ENCODE measurements at regions not wholly inside any gene's neighbourhood (a gene's known extent, or its start where the extent isn't known, plus 50 kb on each side); places are given as distances from the start of the nearest gene placed in this dataset.
"Not testable (repeated sequence)": the region's sequence is repeated elsewhere in the genome, so short reads cannot be mapped to it uniquely, and the experiment has no call there.

GRCh38 chr3:5774337-5774736, 586.8 kb downstream of the EDEM1 start:
- in situ Hi-C loops (cut with MboI; ENCODE audit: low sequenced_read_pairs), result no loop called here

GRCh38 chr3:5775100-5775499, 587.6 kb downstream of the EDEM1 start:
- in situ Hi-C loops (cut with MboI; ENCODE audit: low sequenced_read_pairs), result not testable (repeated sequence)

- in situ Hi-C loops (cut with MboI; ENCODE audit: low sequenced_read_pairs), result no loop called here
Measured at GRCh38 chr3:5784690-5785089, 597.2 kb downstream of the EDEM1 start.

- in situ Hi-C loops (cut with MboI; ENCODE audit: low sequenced_read_pairs), result no loop called here
Measured at GRCh38 chr3:5787861-5788488, 600.5 kb downstream of the EDEM1 start.

- in situ Hi-C loops (cut with MboI; ENCODE audit: low sequenced_read_pairs), result no loop called here
Measured at GRCh38 chr3:5788496-5788895, 601.0 kb downstream of the EDEM1 start.

GRCh38 chr3:5791558-5791957, 604.1 kb downstream of the EDEM1 start:
- in situ Hi-C loops (cut with MboI; ENCODE audit: low sequenced_read_pairs), result no loop called here

- in situ Hi-C loops (cut with MboI; ENCODE audit: low sequenced_read_pairs), result no loop called here
Measured at GRCh38 chr3:5796541-5796940, 609.0 kb downstream of the EDEM1 start.

- in situ Hi-C loops (cut with MboI; ENCODE audit: low sequenced_read_pairs), result no loop called here
Measured at GRCh38 chr3:5798809-5799208, 611.3 kb downstream of the EDEM1 start.

GRCh38 chr3:5799398-5799797, 611.9 kb downstream of the EDEM1 start:
- in situ Hi-C loops (cut with MboI; ENCODE audit: low sequenced_read_pairs), result no loop called here

- in situ Hi-C loops (cut with MboI; ENCODE audit: low sequenced_read_pairs), result no loop called here
Measured at GRCh38 chr3:5800965-5801364, 613.5 kb downstream of the EDEM1 start.

GRCh38 chr3:5806192-5806591, 618.7 kb downstream of the EDEM1 start:
- in situ Hi-C loops (cut with MboI; ENCODE audit: low sequenced_read_pairs), result no loop called here

- in situ Hi-C loops (cut with MboI; ENCODE audit: low sequenced_read_pairs), result no loop called here
Measured at GRCh38 chr3:5809586-5810246, 622.2 kb downstream of the EDEM1 start.

GRCh38 chr3:5811016-5811415, 623.5 kb downstream of the EDEM1 start:
- in situ Hi-C loops (cut with MboI; ENCODE audit: low sequenced_read_pairs), result no loop called here

GRCh38 chr3:5813521-5813920, 626.0 kb downstream of the EDEM1 start:
- in situ Hi-C loops (cut with MboI; ENCODE audit: low sequenced_read_pairs), result no loop called here

- in situ Hi-C loops (cut with MboI; ENCODE audit: low sequenced_read_pairs), result no loop called here
Measured at GRCh38 chr3:5822843-5823242, 635.3 kb downstream of the EDEM1 start.

GRCh38 chr3:5826467-5826866, 639.0 kb downstream of the EDEM1 start:
- in situ Hi-C loops (cut with MboI; ENCODE audit: low sequenced_read_pairs), result no loop called here

GRCh38 chr3:5828251-5828650, 640.7 kb downstream of the EDEM1 start:
- in situ Hi-C loops (cut with MboI; ENCODE audit: low sequenced_read_pairs), result no loop called here

GRCh38 chr3:5840056-5840455, 652.5 kb downstream of the EDEM1 start:
- in situ Hi-C loops (cut with MboI; ENCODE audit: low sequenced_read_pairs), result no loop called here

GRCh38 chr3:5841599-5841998, 654.1 kb downstream of the EDEM1 start:
- in situ Hi-C loops (cut with MboI; ENCODE audit: low sequenced_read_pairs), result no loop called here

GRCh38 chr3:5846261-5846660, 658.8 kb downstream of the EDEM1 start:
- in situ Hi-C loops (cut with MboI; ENCODE audit: low sequenced_read_pairs), result no loop called here

- in situ Hi-C loops (cut with MboI; ENCODE audit: low sequenced_read_pairs), result no loop called here
Measured at GRCh38 chr3:5861151-5861550, 673.6 kb downstream of the EDEM1 start.

GRCh38 chr3:5874931-5875341, 687.4 kb downstream of the EDEM1 start:
- in situ Hi-C loops (cut with MboI; ENCODE audit: low sequenced_read_pairs), result no loop called here

- in situ Hi-C loops (cut with MboI; ENCODE audit: low sequenced_read_pairs), result no loop called here
Measured at GRCh38 chr3:5888851-5889250, 701.3 kb downstream of the EDEM1 start.
